GM21717 (cell line): ENCODE measurements at regions not wholly inside any gene's neighbourhood (a gene's known extent, or its start where the extent isn't known, plus 50 kb on each side); places are given as distances from the start of the nearest gene placed in this dataset.

Source experiments
- ATAC-seq: cut with Tn5 transposase; IDR thresholded peaks from one replicate; pipeline ENCODE4 v1.9.1; 2021; ENCODE audit warnings: mild to moderate bottlenecking, moderate library complexity; ENCODE audit not compliant: unreplicated experiment

DNA sequence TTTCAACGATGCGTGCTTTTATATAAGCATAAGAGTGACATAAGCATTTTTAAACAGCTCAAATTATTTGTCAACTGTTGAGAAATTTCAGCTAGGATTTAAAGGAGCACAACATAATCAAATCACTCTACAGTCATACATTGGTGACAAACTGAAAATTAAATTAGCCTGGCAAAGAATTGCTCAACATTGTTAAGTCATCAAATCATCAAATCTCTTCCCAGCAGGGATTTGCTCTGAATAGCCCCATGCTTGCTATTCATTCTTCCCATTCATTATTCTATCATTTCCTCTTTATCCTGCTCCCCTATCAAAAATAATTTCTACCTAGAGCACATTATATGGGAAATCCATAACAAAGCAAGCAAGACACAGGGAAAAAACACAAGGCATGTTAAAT, 198.7 kb upstream of the LUZP2 start:
- ATAC-seq, result no peak

- no peak for ATAC-seq
These were observed 184.9 kb upstream of the LUZP2 start for GRCh38 chr11:24311974-24312373.

GRCh38 chr11:24312464-24313238, 184.2 kb upstream of the LUZP2 start:
- no peak for ATAC-seq

GRCh38 chr11:24321229-24321628, 175.6 kb upstream of the LUZP2 start:
- ATAC-seq, result no peak

GRCh38 chr11:24324211-24324610, 172.6 kb upstream of the LUZP2 start:
- no peak for ATAC-seq

DNA sequence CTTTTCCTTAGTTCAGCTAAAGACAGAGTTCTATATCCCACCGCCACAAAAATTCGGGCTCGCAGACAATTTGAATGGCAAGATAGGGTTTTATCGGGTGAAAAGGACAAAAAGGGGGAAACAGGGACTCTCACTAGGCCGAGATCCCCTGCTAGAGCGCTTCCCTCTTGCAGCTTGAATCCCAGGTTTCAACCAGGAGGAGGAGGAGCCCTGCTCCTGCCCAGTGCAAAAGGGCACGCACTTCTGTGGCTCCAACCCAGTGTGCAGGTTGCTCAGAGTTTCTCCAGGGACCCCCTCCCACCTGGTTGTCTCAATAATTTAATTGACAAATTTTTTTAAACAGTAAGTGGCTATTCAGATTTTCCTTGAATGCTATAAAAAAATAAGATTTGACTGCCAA, 152.6 kb upstream of the LUZP2 start:
- ATAC-seq, result no peak

DNA sequence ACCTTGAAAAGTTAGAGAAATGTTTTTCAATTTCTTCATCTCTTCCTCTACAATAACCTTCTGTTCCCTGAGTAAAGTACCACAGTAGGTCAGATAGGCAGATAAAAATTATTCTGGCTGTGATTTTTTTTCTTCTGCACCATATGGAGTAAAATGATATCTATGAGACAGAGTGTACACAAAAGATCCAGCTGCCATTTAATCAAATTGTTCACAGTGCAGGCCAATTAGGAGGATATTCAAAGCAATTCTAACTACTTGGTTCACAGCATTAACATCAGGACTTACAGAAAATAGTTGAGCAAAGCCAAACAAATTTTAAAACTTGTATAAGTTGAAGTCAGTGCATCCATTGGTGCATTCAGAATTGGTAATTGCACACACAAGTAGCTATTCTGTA, 147.9 kb upstream of the LUZP2 start:
- no peak for ATAC-seq

GRCh38 chr11:24351179-24351578, 145.7 kb upstream of the LUZP2 start:
- ATAC-seq, result no peak

DNA sequence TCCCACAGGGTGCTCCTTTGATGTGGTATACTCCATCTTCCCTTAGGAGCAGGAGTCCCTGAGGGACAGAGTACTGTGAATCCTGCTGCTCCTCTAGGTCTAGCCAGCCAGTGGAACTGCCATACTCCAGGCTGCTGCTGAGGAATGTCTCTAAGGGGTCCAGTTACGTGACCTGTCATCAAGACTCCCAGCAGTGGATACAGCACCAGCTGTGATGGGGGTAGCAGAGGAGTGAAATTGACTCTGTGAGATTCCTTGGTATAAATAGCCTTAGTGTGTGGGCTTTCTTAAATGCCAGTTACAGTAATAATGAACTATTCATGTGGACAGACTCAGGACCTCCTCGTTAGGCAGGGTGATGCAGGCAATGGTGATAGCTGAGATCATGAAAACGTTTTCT, 140.4 kb upstream of the LUZP2 start:
- ATAC-seq, result no peak

GRCh38 chr11:24357620-24358410, 139.0 kb upstream of the LUZP2 start:
- ATAC-seq, result no peak

- ATAC-seq, result no peak
These were observed 124.4 kb upstream of the LUZP2 start for GRCh38 chr11:24372491-24372890.

DNA sequence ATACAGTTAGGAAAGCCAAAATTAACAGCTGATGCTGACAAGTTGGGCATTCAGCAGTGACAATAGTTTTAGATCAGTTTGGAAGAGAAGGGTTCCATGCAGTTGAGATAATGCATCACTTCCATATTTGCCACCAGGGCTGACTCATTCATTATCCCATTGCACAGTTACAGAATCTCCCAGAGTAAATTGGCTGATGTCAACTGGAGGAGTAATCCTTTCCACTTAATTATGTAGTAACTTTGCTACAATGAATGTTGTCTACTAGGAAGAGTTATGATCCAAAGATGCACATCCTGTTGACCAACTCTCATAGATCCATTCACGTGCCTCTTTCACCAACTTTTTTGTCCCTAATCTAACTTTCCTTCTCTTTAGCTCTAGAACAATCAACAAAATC, 123.3 kb upstream of the LUZP2 start:
- ATAC-seq, result no peak

DNA sequence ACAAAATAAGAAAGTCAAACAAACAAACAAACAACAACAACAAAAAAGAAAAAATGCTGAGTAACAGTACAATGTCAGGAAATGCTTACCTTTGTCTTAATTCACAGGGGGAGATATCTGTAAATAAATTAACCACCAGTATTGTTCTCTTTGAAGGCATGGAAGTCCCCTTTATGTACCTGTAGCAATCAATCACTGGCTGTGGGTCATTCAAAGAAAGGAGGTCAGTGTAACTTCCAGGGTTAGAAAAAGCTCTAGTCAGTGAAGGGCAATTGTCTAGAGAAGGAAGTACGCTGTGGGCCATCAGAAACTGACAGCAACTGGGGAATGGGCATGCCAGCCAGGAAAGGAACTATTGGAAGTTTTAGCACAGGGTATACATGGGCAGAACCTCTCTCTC, 121.5 kb upstream of the LUZP2 start:
- ATAC-seq, result no peak

- ATAC-seq, result no peak
These were observed 120.9 kb upstream of the LUZP2 start for GRCh38 chr11:24375931-24376330.

DNA sequence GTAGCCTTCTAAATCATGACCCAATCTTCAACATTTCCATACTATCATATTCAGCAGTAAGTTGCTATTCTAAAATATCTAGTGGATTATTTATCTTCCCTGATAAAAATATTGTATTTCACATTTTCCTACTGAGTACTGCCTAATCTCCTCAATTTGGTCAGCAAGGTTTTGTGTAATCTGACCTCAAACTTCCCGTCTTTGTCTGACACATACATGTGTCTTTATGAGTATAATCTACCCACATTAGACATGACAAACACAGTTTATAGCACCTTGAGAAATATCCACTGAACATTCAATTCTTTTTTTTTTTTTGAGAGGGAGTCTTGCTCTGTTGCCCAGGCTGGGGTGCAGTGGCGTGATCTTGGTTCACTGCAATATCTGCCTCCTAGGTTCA, 113.7 kb upstream of the LUZP2 start:
- ATAC-seq, result no peak

DNA sequence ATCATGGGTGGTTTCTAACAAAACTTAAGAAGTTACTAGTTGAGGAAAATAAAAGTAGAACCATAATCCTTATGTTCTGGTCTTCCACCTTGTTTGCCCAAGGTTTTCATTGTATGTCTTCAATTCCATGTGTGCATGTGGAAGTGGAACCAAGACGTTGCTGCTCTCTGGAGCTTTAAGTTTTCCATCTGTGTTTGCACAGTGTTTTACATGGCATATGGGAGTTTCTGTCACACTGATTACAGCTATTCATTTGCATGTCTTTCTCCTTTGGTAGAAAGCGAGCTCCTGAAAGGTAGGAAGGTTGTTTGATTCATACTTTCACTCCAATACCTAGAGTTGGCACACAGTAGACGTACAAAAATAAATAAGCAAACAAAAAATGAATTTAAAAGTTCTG, 112.6 kb upstream of the LUZP2 start:
- ATAC-seq, result no peak

- no peak for ATAC-seq
These were observed 110.1 kb upstream of the LUZP2 start for GRCh38 chr11:24386546-24387397.

GRCh38 chr11:24389575-24389974, 107.3 kb upstream of the LUZP2 start:
- ATAC-seq, result no peak

GRCh38 chr11:24390016-24390415, 106.8 kb upstream of the LUZP2 start:
- no peak for ATAC-seq

DNA sequence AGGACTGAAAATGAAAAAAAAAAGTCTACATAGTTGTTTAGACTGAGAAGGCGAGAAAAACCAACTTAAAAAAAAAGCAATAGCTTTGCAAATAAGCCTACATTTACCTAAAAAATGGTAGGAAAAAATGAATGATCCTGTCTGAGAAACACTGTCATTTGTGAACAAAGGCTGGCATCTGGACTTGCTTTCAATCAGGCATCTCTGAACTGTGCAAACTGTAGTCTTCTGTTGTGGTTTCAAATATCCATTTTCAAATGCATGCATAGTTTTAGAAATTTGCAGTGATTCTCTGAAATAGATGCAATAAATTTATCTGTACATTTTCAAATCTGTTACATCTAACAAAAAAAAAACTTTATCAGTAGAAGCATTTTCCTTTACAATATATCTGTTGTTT, 106.1 kb upstream of the LUZP2 start:
- no peak for ATAC-seq

DNA sequence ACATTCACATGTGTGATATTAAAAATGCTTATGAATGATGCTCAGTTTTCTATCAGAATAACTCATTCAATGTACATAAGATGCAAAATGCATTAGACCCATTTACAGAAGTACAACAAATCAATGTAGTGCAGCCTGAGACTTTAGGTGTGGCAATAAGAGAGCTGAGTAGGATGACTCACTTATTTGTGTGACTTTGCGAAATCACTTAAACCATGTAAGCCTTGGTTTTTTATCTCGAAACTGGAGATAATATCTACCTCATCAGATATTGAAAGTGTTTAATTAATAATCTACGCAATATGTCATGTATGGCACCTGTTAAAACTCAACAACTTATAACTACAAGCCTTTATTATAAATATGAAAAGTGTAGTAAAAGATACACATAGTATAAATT, 105.7 kb upstream of the LUZP2 start:
- no peak for ATAC-seq
